GM12872 (cell line): ENCODE measurements at regions not wholly inside any gene's neighbourhood (a gene's known extent, or its start where the extent isn't known, plus 50 kb on each side); places are given as distances from the start of the nearest gene placed in this dataset.

Source experiments
- TF ChIP-seq, protein P1 (sequence below): IDR thresholded peaks from 3 replicates; pipeline ENCODE4 v1.5.1; 2011; ENCODE audit warnings: low read depth, mild to moderate bottlenecking, low read length, moderate library complexity; ENCODE audit not compliant: insufficient read depth

DNA sequence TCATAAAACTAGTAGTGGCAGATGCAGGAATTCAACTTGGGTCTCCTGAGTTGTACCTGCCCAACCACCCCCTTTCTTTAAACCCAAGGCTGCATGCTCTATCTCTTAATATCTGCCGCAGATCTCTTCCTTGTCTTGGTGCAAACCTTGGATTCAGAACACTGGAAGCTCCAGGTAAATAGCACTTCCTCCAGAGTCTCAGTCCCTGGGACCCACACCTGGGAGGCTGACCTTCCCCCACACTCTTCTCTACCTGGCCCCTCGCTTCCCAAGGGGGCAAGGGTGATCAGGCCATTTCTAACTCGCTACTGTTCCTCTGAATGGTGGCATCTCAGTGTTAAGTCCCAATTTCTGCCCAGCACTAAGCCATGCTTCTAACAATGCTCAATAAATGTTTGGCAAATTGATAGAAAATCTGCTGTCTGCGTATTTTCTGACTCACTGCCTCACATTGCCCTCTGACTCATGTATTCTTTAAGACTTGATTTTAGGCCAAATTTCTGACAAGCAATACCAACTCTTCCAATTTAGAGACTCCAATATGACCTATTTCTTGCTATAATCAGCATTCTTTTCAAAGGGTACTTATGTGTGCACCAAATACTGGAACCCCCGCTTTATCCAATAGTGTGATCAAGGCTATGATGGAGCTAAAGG is 68.0 kb upstream of the PPP1R3C start:
- TF ChIP-seq, protein P1, sequence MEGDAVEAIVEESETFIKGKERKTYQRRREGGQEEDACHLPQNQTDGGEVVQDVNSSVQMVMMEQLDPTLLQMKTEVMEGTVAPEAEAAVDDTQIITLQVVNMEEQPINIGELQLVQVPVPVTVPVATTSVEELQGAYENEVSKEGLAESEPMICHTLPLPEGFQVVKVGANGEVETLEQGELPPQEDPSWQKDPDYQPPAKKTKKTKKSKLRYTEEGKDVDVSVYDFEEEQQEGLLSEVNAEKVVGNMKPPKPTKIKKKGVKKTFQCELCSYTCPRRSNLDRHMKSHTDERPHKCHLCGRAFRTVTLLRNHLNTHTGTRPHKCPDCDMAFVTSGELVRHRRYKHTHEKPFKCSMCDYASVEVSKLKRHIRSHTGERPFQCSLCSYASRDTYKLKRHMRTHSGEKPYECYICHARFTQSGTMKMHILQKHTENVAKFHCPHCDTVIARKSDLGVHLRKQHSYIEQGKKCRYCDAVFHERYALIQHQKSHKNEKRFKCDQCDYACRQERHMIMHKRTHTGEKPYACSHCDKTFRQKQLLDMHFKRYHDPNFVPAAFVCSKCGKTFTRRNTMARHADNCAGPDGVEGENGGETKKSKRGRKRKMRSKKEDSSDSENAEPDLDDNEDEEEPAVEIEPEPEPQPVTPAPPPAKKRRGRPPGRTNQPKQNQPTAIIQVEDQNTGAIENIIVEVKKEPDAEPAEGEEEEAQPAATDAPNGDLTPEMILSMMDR: no peak

DNA sequence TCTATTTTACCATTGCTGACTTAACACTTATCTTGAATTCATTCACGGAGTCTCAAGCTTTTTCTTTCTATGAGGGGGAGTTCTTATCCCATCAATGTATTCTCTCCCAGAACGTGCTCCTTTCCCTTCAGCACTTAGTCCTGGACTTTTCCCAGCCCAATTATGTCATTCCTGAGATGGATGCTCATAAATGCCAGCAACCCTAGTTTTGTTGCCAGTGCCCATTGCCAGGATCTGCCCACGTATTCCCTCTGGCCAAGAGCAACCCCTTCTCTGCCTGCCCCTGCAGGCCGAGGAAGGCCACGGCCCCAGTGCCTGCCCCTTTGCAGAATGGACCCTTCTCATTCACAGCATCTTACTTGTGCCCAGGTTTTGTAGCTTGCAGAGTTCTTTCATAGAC is 67.4 kb upstream of the PPP1R3C start:
- TF ChIP-seq, protein P1: no peak

- TF ChIP-seq, protein P1: no peak
Observed at GRCh38 chr10:91698258-91698657, 65.4 kb upstream of the PPP1R3C start.

DNA sequence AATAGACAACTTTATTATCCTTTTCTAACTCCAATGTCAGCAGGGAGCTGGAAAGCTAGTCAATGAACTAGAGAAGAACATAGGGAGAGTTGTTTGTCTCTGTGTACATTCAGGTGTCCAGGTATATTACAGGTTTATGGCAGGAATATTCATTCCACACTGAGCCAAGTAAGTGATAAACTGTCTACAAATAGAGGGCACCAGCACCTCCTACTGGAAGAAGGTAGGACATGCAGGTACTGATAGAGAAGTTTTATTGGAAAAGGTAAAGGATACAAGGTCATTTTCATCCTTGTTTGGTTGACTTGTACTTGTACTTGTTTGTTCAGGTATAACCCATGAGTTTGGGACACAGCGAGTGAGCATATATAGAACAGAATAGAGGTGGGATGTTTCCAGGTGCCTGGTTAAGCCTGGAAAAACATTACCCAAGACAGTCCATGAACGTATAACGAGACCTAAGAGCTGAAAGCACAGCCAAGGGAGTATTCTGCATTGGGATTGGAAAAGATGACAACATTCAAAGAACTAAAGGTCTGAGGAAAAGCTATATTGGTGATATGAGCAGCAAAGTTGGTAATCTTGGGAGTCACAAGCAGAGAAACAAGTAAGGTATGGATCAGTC is 61.4 kb upstream of the PPP1R3C start:
- TF ChIP-seq, protein P1: peak; percentile 70

GRCh38 chr10:91691981-91692380 is 59.1 kb upstream of the PPP1R3C start:
- TF ChIP-seq, protein P1: no peak

GRCh38 chr10:91690996-91691676 is 58.3 kb upstream of the PPP1R3C start:
- TF ChIP-seq, protein P1: no peak

- TF ChIP-seq, protein P1: no peak
Observed at GRCh38 chr10:91690412-91690811, 57.5 kb upstream of the PPP1R3C start.
